ENCODE measurements at regions not wholly inside any gene's neighbourhood (a gene's known extent, or its start where the extent isn't known, plus 50 kb on each side); places are given as distances from the start of the nearest gene placed in this dataset.
"Not testable (repeated sequence)": the region's sequence is repeated elsewhere in the genome, so short reads cannot be mapped to it uniquely, and the experiment has no call there.

DNA sequence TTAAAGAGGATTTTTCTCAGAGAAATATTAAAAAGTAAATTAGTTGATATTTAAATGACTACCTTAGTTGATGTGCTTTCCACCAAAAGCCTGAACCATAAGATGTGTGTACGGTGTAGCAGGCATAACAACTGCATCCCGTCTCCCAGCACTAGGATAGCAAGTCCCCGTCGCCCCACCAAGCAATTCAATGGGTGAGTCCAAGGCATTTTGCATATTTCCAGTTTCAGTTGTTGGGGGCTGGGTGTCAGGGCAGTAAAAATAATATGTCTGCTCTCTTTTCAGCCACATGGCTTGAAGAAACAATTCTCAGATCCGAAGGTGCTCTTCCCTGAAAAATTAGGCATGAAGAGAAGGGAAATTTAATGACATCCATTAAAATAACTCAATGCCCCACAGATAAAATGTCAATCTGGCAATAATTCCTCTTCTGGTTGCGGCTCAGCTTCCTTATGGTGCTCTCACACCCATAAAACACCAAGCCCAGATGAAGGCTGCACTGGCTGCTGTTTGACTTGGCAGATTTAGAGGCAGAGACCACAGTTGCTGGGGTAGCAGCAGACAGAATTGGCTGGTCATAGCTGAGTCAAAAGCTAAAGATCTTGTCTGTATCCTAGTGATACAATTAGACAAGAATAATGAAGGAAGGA is 124.4 kb upstream of the ADCY2 start:
- TF ChIP-seq, protein P1, sequence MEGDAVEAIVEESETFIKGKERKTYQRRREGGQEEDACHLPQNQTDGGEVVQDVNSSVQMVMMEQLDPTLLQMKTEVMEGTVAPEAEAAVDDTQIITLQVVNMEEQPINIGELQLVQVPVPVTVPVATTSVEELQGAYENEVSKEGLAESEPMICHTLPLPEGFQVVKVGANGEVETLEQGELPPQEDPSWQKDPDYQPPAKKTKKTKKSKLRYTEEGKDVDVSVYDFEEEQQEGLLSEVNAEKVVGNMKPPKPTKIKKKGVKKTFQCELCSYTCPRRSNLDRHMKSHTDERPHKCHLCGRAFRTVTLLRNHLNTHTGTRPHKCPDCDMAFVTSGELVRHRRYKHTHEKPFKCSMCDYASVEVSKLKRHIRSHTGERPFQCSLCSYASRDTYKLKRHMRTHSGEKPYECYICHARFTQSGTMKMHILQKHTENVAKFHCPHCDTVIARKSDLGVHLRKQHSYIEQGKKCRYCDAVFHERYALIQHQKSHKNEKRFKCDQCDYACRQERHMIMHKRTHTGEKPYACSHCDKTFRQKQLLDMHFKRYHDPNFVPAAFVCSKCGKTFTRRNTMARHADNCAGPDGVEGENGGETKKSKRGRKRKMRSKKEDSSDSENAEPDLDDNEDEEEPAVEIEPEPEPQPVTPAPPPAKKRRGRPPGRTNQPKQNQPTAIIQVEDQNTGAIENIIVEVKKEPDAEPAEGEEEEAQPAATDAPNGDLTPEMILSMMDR (IDR thresholded peaks at IDR 0.05; ENCODE audit: insufficient read depth, missing control alignments): no peak
- no peak for FAIRE-seq
- DNase-seq (ENCODE audit: insufficient read length, low spot score): no peak

DNA sequence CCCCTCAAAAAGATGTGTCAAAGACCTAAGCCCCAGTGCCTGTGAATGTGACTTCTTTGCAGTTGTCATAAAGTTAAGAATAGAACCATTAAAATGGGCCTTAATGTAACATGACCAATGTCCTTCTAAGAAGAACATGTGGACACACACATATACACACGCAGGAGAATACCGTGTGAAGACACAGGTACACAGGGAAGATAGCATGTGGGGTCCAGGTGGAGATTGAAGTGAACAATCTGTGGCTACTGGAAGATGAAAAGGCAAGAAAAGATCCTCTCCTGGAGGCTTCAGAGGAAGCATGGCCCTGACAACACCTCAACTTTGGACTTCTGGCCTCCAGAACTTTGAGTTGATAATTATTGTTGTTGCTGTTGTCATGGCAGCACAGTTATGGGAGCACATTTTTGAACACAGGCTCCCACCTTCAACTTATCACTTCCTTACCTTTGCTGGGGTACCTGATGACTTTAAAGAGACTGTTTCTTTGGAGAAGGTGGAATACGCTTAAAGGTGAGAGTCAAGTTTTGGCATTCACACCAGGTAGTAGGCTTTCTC is 123.5 kb upstream of the ADCY2 start:
- DNase-seq (ENCODE audit: insufficient read length, low spot score): no peak
- TF ChIP-seq, protein P1 (IDR thresholded peaks at IDR 0.05; ENCODE audit: insufficient read depth, missing control alignments): no peak
- no peak for FAIRE-seq

DNA sequence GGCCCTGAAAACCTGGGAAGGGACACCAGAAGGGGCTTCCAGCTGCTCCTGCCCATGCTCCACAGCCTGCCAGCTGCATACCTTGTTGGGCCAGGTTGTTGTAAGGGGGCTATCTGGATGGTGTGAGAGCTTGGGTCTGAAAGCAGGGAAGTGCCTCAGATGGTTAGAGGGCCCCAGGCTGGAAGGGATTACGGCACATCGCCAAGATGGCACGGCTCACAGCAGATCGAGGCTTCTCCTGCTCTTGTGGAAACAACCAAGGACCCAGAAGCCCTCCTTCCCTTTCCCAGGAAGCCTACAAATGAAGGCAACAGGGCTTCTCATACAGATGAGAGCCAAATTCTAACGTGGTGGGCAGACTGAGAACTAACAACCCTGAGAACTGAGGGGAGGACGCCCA is 121.7 kb upstream of the ADCY2 start:
- FAIRE-seq (no peak), DNase-seq (ENCODE audit: insufficient read length, low spot score) (no peak)

DNA sequence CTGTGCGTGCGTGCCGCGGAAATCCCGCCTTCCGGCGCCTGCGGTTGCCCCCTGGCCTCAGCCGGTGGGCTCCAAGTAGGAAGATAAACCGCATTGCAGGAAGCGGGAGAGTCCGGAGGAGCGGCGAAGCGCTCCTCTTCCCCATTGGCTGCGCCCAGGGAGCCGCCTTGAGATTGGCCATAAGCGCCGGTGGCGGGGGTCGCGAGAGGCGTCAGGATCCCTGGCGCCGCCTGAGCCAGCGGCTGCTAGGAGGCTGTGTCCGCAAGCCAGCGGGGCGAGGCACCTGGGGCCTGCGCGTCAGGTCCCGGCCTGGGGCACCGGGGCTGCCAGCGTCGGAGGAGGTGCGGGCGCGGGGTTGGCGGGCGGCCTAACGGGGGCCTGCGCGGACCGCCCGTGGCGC is 106.3 kb upstream of the ADCY2 start:
- DNase-seq (ENCODE audit: insufficient read length, low spot score); FAIRE-seq: not testable (repeated sequence)

More for the DNA sequence above, 121.7 kb upstream of the ADCY2 start:
- TF ChIP-seq, protein P1 (IDR thresholded peaks at IDR 0.05; ENCODE audit: insufficient read depth, missing control alignments): no peak

DNA sequence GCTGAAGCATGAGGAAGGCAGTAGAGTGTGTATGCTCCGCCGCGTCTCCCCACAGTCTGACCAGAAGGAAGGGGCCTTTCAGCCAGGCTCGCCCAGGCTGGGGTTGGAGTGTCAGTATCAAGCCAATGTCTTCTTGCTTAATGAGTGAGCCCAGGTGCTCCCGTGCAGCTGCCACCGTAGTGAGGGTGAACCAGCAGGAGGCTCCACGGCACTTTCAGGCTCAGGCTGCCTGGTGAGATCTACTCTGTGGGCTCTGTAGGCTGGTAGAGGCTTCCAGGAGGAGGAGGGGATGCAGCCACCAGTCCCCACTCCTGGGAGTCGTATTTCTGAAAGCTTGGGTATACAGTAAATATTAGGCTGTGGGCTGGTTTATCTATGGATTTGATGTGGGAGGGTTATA is 98.1 kb upstream of the ADCY2 start:
- FAIRE-seq: not testable (repeated sequence)

DNA sequence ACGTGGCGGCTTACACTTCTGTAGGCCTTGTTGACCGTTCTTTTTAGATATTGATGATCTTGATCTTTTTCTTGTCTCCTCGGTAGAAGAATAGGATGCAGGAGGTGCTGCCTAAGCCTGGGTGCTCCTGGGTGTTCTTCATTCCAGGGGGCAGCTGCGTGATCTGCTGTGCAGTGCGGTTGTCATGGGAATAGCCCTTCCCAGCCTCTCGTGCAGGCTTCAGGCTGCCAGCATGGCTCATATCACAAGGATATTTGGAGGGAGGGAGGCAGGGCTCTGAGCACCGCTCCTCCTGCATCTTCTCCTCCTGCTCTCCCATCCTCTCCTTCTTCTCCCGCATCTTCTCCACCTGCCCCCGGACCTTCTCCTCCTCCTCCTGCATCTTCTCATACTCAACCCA is 96.2 kb upstream of the ADCY2 start:
- not testable (repeated sequence) for DNase-seq (ENCODE audit: insufficient read length, low spot score); FAIRE-seq

More for the DNA sequence above, 98.1 kb upstream of the ADCY2 start:
- DNase-seq (ENCODE audit: insufficient read length, low spot score): not testable (repeated sequence)

DNA sequence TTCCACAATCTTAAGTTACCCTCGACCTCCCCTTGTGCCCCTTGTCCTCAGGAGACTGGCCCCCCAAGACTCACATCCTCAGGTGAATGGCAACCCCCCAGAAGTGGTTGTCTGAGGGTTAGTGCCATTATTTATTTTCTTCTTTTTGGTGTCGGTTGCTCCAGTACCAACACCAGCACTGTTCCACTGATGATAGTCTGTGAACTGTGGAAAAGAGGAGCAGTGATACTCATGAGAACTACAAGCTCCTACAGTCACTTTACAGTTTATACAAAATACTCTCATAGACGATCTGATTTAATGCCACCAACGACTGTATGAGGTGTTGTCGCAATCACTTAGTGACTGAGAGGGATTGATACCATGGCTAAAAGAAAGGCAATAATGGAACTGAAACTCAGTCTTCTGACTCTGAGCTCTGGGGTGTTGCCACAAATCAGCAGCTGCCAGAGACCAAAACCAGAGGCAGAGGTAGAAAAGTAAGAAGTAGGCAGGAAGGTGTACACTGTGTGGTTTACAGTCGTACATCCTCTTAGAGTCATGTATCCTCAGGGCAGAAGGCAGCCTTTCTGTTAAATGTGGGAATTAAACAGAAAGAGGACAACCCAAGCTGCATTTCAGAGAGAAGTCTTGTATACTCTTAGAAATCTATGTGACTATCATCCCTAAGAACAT is 90.8 kb upstream of the ADCY2 start:
- DNase-seq (ENCODE audit: insufficient read length, low spot score); FAIRE-seq: not testable (repeated sequence)

DNA sequence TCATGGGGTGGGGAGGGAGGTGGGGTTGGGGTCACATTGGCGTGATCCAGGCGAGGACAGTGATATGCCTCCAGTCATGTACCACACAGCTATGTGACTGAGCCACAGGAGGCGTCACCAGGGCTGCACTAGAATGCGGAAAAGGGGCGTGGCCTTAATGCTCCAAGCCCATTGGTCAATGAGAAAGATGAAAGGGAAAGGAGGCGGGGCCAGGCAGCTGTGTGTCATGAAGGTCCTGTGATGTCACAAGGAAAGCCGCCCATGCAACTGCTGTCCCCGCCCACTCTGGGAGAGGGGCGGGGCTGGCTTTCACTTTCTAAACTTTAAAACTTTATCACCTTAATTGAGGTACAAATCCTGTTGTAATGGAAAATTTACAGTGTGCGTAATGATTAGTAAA is 89.4 kb upstream of the ADCY2 start:
- FAIRE-seq: not testable (repeated sequence)

DNA sequence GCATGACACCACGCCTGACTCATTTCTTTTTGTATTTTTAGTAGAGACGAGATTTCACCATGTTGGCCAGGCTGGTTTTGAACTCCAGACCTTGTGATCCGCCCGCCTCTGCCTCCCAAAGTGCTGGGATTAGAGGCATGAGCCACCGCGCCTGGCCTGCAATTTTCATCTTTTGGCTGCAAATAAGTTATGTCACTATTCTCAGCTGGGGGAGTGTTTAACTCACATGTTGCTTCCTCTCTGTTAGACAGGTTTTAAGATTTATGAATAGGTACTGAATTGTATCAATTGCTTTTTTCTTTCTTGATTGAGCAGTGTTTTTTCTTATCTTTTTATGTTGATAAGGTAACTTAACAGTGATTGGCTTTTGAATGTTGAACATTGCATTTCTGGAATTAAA is 88.2 kb upstream of the ADCY2 start:
- FAIRE-seq; DNase-seq (ENCODE audit: insufficient read length, low spot score): not testable (repeated sequence)

More for the DNA sequence above, 89.4 kb upstream of the ADCY2 start:
- DNase-seq (ENCODE audit: insufficient read length, low spot score): not testable (repeated sequence)

DNA sequence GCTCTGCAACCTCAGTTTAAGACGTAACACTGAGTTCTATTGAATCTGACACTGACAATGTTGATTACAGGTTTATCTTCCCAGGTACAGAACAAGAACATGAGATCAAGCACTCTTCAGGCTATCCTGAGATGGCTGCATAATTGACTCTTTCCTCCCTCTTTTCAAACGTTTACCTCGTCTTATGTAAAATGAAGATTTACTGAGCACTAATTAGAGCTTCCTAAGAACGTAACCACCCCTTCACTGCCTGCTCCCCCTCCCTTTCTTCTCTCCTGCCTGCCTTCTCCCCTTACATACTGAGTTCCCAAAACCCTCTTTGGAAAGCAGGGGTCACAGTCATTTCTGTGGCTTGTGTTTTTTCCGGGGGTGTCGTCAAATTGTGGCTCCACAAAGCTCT is 86.2 kb upstream of the ADCY2 start:
- not testable (repeated sequence) for FAIRE-seq; DNase-seq (ENCODE audit: insufficient read length, low spot score)

DNA sequence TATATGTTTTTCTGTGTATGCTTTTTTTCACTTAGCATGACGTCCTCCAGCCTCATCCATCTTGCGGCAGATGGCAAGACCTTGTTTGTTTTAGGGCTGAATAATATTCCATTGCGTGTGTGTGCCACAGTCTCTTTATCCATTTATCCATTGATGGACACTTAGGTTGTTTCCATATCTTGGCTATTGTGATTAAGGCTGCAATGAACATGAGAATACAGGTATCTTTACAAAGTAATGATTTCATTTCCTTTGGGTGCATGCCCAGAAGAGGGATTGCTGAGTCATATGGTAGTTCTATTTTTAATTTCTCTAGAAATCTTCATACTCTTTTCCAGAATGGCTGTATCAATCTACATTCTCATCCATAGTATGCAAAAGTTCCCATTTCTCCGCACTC is 85.3 kb upstream of the ADCY2 start:
- not testable (repeated sequence) for FAIRE-seq; DNase-seq (ENCODE audit: insufficient read length, low spot score)

Data from D721Med (cell line).